ENCODE measurements at regions not wholly inside any gene's neighbourhood (a gene's known extent, or its start where the extent isn't known, plus 50 kb on each side); places are given as distances from the start of the nearest gene placed in this dataset.
"Not testable (repeated sequence)": the region's sequence is repeated elsewhere in the genome, so short reads cannot be mapped to it uniquely, and the experiment has no call there.

DNA sequence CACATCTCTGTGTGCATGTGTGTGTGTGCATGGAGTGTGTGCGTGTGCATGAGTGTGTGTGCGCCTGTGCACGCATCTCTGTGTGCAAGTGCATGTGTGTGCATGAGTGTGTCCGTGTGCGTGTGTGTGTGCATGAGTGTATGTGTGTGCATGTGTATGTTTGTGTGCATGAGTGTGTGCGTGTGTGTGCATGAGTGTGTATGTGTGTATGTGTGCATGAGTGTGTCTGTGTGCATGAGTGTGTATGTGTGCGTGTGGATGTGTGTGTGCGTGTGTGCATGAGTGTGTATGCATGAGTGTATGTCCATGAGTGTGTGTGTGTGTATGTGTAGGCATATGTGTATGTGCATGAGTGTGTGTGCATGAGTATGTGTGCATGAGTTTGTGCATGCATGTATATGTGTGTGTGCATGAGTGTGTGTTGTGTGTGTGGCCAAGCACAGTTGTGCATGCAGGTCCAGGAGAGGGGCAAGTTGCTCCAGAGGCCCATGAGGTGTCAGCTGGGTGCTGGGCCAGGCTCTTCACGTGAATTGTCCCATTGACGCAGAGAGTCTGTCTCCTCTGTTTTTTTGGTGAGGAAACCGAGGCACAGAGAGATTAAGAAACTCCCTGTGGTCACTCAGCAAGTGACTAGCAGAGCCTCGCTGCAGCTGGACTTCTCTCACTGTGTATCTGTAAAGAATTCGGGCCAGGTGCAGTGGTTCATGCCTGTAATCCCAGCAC lies 75.5 kb downstream of the ASB1 start:
- DNase-seq (ENCODE audit: low spot score), result no peak

DNA sequence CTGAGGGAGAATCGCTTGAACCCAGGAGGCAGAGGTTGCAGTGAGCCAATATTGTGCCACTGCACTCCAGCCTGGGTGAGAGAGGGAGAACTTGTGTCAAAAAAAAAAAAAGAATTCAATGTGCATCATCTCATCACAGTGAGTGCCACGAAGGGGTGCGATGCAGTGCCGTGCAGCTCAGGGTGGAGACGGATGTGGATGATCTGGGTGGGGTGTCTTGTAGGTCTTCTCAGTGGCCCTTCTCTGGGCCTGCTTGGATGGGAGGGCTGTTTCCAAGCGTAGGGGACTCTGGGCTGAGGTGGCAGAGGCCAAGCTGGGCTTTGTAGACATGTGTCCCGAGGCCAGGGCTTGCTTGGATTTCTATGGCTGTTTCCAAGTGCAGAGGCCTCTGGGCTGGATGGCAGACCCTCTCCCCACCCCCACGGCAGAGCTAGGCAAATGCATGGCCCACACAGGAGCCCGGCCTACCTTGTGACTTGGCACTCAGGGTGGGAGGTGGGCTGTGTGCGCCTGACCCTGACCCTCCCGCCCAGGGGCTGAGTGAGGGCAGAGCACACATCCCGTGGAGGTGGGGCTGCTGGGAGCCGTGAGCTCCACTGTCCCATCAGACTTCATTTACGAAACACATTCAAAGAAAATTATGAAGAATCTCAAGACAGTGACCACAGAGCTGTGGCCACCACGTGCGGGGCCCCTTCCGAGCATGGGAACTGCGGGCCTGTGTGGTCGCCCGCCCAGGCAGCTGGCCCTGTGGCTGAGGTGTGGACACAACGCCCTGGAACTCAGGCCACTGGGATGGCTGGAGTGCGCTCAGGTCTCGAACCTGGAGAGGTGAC lies 76.4 kb downstream of the ASB1 start:
- no peak for DNase-seq (ENCODE audit: low spot score)

DNA sequence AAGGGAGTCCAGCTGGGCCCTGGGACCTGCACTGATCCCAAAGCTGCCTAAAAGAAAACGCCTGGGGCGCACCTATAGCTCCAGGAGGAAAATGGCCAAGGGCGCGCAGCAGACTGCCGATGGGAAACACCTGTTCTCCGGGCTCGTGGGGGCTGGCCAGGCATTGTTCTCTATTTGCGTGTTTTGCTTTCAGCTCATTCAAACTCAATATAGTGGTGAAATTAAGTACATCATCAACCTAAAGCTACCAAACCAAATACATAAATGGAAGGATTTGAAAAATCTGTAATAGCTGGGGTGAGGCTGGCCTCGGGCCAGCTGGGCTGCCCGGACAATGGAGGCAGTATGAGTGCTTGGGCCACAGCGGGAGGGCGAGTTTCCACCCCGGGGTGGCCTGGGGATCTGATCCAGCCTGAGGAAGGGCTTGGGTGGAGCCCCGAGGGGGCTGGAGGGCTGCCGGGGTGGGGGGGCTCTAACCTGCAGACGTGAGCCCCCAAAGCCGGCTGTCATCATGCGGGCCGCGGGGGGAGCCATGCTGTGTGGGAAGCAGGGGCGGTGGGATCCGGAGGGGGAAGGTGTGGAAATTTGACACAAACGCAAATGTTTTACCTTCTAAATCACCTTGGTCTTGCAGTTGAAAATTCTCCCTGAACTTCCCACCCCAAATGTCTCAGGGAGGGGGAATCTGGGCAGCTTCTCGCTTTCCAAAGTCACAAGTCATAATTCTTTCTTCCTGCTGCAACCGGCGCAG lies 77.6 kb downstream of the ASB1 start:
- no peak for DNase-seq (ENCODE audit: low spot score)

DNA sequence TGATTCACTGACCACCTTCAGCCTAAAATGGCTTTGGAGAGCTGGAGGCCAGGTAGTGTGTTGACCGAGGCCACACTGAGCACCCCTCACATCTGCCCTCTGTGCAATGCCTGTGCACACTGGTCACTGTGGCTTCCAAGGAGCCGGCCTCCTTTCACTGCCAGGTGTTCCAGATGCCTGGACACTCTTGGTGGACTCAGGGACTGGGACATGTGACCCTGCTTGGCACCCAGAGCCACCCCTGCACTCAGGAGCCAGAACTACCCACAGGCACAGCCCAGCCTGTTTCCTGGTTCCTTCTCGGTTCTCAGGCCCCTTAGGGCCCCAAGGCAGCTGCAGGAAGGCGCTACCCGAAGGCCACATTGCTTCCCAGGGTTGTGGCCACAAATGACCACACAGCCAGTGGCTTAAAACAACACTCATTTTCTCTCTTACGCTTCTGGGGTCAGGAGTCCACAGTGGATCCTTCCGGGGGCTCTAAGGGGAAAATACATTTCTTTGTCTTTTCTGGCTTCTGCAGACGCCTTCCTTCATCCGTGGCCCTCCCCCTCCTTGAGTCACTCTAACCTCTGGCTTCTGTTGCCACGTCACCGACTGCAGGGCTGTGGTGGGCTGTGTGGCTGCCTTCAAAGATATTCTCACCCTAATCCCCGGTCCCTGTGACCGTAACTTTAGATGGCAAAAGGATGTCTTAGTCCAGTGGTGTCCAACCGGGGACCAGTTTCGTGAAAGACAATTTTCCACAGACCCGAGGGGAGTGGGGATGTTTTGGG lies 78.6 kb downstream of the ASB1 start:
- no peak for DNase-seq (ENCODE audit: low spot score)

DNA sequence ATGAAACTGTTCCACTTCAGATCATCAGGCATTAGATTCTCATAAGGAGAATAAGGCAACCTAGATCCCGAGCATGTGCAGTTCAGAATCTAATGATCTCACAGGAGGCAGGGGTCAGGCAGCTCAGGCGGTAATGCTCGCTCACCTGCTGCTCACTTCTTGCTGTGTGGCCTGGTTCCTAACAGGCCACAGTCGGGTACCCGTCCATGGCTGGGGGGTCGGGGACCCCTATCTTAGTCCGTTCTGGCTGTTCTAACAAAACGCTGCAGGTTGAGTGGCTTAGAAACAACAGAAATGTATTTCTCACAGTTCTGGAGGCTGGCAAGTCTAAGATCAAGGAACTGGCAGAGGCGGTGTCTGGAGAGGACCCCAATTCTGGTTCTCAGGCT lies 79.2 kb downstream of the ASB1 start:
- DNase-seq (ENCODE audit: low spot score), result no peak

DNA sequence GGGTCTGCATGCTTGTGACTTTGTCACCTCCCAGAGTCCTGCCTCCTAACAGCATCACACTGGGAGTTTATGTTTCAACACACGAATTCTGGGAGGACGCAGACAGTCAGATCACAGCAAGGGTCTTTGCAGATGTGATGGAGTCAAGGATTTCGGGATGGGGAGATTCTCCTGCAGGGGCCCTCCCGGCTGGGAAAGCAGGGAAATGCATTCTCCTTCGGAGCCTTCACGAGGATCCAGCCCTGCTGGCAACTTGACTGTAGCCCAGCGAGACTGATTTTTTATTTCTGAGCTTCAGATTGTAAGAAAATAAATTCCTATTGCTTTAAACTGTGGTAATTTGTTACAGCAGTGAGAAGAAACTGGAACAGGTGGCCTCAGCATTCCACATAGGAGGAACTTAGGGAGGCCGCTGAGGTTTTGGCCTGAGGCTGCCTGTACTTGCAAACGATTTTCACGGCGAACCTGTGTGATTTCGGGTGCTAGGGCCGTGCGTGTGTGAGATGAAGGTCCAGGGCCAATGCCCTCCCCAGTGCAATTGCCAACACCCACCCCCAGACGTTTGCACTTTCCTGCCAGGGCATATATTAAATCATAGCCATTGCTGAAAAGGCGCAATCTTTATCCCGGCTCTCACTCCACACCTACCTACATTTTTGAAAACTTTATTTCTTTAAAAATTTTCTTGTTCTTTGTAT lies 79.8 kb downstream of the ASB1 start:
- no peak for DNase-seq (ENCODE audit: low spot score)

DNA sequence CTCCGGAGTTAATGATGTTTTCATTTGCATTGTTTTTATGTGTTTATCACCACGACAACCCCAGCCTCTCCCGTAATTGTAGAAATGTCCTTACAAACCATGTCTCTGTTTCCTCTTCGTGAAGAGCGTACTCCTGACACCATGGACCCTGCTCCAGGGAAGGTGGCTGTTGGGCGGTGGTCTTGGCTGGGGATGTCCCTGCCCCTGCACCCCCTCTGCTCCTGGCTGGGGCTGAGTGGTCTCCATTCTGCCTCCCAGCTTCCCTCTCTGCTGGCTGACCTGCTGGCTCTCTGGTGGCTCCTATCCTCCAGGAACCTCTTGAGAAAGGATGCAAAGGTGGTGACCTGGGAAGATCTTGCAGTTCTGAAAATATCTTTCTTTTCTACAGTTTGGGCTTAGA lies 81.1 kb downstream of the ASB1 start:
- DNase-seq (ENCODE audit: low spot score), result no peak

DNA sequence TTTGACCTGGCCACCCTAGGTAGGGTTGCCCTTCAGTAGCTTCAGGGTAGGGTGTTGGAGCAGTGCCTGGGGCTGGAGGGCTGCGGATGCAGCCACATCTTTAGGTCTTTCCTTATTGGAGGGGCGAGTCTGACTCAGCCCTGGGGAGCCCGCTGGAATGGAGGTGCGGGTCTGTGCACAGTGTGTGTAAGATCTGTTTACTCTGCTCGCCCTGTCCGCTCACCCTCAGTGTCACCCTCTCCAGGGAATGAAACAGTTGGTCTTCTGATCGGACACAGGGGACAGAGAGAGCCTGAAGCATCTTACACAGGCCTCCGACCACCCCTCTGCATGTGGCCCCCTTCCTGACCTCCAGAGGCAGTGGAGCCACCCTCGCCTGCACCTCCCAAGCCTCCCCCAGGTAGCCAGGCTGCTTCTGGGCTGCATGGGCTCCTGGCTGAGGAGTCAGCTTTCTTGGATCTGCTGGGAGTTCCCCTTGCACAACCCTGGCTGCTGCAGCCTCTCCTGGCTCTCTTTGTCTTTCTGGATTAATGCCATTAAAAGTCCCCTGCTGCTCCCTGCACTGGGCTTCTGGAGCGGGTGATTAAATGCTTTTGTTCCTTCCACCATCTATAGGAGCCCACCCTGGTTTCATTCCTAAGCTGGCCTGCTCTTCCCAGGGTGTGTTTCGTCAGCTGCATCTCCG lies 82.6 kb downstream of the ASB1 start:
- DNase-seq (ENCODE audit: low spot score), result no peak

DNA sequence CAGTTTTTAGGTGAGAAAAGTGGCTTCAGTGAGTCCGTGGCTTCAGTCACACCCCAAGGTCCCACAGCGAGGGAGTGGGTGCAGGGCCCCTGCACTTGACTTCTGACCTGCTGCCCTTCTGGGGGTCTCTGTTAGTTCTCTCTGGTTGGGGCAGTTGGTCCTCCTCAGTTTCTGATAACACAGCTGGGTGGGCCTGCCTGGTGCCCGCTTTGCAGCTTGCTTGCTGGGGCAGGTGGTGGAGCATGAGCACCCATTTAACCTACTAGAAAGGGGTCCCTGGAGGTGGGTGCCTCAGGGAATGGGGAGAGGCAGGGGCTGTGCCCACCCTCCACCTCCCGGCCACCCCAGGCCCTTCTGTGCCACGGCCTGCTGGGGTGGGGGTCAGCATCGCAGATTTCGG lies 83.2 kb downstream of the ASB1 start:
- no peak for DNase-seq (ENCODE audit: low spot score)

DNA sequence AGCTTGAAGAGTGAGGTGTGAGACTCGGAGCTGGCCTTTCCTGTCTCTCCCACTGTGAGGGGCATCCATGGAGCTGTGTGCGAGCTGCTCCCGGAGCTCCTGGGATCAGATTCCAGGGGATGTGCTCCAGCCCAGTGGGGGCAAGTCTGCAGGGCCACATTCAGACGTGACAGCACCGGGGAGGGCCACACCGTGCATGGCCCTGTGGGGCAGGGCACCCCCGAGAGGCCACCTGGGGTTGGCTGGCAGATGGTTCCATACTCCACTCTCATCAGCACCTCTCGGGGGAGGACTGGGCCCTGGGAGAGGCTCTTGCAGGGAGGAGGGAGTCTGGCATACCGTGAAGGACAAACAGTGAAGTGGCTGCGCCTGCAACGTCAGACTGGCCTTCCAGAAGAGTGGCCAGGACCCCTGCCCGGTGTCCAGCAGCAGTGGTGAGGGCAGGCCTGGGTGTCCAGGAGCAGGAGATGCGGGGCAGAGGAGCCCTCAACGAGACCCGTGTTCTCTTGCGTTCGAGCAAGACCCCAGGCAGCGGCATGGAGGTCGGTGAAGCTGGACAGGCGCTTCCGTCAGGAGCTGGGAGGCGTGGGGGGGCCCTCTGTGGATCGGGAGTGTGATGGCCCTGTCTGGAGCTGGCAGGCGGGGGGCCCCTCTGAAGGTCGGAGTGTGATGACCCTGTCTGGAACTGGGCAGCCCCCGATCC lies 84.3 kb downstream of the ASB1 start:
- DNase-seq (ENCODE audit: low spot score), result no peak

DNA sequence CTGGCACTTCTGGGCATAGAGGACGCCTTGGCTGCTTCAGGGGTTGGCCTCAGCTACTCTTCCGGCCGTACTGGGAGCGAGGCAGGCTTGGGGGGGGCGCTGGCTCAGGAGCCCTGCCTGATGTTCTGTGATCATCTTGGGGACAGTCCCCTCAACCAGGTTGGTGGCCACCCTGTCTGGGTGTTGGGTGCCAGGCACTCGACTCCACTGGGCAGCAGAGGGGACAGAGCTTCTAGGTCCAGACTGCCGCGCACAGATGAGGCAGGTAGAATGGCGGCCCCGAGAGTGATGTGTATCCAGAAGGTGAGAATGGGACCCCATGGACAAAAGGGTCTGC lies 84.9 kb downstream of the ASB1 start:
- DNase-seq (ENCODE audit: low spot score), result no peak

DNA sequence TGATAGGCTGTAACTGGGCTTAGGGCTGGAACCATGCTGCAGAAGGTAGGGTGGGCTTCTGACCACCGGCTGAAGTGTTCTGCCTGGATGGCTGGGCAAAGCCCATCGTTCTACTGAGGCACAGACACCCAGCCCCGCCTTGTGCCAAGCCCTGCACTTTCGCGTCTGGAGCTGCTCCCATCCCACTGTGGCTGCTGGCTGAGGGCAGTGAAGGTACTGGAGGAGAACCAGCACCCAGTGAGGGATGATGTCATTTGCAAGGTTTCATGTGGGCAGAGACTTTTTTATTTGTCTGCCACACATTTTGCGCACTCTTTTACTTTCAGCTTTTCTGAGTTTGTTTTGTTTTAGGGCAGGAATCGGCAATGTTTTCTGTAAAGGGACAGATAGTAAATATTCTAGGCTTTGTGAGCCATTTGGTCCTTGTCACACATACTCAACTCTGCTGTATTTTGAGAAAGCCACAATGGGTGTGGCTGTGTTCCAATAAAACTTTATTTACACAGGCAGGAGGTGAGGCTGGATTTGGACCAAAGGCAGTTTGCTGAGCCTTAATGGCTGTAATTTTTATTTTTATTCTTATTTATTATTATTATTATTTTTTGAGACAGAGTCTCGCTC lies 85.6 kb downstream of the ASB1 start:
- DNase-seq (ENCODE audit: low spot score), result no peak

DNA sequence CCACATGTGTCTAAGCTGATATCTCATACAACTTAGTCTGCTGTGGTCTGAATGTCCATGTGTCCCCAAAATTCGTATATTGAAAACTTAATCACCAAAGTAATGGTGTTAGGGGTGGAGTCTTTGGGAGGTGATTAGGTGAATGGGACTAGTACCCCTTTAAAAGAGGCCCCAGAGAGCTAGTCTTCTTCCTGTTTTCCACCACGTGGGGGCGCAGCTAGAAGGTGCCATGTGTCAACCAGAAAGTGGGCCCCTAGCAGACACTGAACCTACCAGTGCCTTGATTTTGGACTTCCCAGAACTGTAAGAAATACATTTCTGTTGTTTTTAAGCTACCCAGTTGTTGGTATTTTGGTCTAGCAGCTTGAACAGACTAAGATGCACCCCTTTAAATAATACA lies 86.6 kb downstream of the ASB1 start:
- peak; percentile 63 for DNase-seq (ENCODE audit: low spot score)

DNA sequence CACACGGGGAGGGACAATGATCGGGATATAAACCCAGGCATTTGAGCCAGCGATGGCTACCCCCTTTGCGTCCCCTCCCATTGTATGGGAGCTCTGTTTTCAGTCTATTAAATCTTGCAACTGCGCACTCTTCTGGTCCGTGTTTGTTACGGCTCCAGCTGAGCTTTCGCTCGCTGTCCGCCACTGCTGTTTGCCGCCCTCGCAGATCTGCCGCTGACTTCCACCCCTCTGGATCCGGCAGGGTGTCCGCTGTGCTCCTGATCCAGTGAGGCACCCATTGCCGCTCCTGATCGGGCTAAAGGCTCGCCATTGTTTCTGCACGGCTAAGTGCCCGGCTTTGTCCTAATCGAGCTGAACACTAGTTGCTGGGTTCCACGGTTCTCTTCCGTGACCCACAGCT lies 87.3 kb downstream of the ASB1 start:
- not testable (repeated sequence) for DNase-seq (ENCODE audit: low spot score)

DNA sequence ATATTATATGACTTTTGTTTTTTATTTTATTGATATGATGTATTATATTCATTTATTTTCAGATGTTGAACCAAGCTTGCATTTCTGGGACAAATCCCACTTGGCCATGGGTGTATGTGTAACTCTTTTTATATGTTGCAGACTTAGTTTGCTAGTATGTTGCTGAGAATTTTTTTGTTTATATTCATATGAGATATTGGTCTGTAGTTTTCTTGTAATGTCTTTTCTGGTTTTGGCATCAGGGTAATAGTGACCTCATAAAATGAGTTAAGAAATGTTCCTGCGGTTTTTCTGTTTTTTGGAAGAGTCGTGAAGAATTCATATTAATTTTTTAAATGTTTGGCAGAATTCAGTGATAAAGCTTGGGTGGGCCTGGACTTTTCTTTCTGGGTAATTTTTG lies 88.7 kb downstream of the ASB1 start:
- DNase-seq (ENCODE audit: low spot score), result no peak

DNA sequence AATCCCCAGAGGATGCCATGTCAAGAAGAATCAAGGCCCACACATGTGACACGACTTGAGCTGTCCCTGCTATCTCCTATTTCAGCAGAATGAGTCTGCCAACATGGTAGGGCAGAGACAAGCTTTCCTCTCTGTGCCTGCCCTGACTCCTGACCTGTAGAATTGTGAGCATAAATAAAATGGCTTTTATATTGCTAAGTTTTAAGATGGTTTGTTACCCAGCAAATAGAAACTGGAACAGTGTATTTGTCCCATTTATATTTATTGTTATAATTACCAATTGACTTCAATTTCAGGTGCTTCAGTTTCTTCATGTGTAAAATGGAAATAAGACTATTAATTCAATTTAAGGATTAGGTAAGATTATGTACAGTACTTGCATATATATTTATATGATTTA lies 90.5 kb downstream of the ASB1 start:
- DNase-seq (ENCODE audit: low spot score), result no peak

DNA sequence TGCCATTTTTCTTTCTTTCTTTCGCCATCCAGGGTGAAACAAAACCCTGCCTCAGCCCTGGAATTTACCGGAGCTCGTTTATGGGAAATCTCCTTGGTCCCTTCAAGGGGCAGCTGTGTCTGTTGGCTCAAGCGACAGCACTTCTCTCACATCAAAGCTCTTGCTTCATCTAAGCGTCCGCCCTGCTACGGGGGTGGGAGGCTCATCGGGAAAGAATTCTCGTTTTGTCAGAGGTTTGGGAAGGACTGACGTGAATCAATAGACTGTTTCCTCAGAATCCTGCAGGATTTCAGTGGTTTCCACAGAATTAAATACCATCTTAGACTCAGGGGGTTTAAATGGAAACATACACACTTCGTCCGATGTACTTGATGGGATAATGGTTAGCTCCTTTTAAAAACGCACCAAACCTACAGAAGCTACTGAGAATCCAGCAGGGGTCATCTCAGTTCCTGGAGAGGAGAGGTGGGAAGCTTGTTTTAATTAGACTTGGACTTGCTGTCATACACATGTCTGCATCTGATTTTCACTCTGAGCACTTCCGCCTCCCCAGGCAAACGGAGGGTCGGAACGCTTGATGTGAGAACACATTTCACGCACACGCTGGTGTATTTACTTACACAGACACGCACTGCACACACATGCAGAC lies 91.6 kb downstream of the ASB1 start:
- no peak for DNase-seq (ENCODE audit: low spot score)

DNA sequence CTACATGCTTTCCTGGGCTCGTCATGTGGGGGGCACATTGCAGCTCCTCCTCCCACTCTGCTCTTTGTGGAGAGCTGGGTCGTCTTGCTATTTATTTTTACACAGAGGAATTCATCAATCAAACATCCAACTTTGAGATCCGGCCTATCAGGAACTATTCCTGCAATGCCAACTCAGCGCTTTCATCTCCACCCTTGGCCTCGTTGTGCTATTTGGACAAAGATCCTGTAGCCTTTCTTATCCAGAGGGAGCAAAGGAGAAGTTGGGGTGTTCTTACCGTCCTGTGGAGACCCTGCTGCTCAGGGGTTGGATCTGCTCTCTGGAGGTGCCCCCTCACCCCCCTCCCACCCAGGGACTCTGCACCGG lies 92.1 kb downstream of the ASB1 start:
- no peak for DNase-seq (ENCODE audit: low spot score)

DNA sequence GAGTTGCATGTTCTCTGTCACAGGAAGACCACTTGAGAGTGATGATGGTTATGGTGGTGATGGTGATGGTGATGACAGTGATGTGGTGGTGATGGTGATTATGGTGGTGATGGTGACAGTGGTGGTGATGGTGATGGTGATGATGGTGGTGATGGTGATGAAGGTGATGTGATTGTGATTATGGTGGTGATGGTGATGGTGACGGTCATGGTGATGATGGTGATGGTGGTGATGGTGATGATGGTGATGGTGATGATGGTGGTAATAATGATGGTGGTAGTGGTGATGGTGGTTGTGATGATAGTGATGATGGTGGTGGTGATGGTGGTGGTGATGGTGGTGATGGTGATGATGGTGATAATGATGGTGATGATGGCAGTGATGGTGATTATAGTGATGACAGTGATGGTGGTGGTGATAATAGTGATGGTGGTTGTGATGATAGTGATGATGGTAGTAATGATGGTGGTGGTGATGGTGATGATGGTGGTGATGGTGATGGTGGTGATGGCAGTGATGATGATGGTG lies 93.7 kb downstream of the ASB1 start:
- DNase-seq (ENCODE audit: low spot score), result no peak

Data from HuH-7.5 (cell line).